GM21360 (cell line): ENCODE measurements at regions not wholly inside any gene's neighbourhood (a gene's known extent, or its start where the extent isn't known, plus 50 kb on each side); places are given as distances from the start of the nearest gene placed in this dataset.

Source experiments
- ATAC-seq: cut with Tn5 transposase; IDR thresholded peaks from one replicate; pipeline ENCODE4 v1.9.1; 2021; ENCODE audit warnings: mild to moderate bottlenecking, moderate library complexity; ENCODE audit not compliant: unreplicated experiment

DNA sequence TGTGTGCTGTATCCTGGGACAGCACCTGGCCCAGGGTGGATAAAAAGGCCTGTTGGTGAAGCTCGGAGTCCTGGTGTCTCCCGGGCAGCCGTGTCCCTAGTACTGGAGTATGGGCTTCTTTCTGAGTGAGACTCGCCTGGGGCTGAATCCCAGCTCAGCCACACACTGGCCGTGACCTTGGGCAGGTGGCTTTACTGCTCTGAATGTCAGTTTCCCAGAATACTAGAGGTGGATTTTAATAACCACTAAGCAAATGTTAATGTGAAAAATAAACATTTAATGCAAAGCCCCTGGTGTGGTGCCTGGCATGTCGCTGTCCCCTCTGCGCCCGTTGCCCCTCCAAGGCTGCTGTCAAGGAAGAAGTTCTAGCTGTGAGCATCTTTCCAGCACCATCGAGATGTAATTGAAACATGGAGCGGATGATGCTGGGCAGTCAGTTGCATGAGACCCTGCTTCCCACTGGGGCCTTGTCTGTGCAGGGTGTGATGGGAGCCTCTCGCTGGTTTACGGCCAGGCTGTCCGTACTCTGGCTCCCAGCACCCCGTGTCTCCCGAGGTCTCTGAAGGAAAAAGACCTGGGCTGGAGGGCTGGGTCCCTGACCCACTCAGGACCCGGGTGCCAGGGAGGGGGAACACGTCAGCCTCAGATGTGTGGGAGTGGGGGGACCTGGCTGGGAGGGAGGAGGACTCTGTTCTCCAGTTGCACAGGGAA lies 527.8 kb downstream of the MATN1 start:
- ATAC-seq = no peak

DNA sequence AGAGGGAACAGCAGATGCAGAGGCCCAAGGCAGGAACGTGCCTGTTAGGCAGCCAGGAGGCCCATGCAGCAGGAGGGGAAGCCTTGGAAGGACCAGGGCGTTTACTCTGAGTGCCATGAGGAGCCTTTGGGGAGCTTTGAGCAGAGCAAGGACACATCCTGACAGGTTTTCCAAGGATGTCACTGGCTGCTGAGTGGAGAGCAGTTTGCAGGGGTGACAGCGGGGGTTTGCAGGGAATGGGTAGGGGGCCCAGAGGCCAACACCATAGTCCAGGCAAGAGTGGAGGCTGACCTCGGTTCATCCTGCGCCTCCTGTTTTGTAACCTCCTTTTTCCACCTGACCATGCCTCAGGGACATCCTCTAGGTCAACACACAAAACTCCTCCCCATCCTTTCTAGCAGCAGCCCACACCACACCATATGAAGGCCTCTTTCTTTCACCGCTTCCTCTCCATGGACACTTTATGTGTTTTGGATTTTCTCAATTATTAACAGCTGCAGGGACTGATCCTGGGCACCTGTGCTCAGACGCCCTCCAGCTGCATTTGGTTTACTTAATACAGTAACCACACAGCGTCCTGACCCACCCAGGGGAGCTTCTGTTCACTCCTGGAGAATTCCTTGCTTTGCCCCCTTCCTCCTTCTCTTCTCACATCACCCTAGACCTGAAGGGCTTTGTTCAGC lies 528.5 kb downstream of the MATN1 start:
- ATAC-seq = no peak

DNA sequence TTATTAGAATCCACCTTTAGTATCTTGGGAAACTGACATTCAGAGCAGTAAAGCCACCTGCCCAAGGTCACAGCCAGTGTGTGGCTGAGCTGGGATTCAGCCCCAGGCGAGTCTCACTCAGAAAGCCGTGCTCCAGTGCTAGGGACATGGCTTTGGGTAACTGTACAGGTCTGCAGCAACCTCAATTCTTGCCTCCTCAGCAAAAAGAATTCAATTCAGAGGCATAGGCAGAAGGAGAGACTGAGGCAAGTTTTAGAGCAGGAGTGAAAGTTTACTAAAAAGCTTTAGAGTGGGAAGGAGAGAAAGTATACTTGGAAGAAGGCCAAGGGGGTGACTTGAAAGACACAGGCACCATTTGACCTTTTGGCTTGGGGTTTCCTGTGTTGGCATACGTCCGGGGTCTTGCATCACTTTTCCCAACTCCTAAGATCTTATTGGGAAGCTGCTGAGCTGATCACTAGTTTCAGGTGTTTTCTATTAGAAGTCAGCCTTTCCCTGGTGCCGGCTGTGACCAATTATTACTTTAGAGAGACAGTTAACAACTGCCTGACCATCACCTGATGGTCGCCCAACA lies 529.3 kb downstream of the MATN1 start:
- no peak for ATAC-seq

- no peak for ATAC-seq
Measured at GRCh38 chr1:30192969-30193630, 530.3 kb downstream of the MATN1 start.

GRCh38 chr1:30191154-30191702 lies 532.2 kb downstream of the MATN1 start:
- ATAC-seq = no peak

DNA sequence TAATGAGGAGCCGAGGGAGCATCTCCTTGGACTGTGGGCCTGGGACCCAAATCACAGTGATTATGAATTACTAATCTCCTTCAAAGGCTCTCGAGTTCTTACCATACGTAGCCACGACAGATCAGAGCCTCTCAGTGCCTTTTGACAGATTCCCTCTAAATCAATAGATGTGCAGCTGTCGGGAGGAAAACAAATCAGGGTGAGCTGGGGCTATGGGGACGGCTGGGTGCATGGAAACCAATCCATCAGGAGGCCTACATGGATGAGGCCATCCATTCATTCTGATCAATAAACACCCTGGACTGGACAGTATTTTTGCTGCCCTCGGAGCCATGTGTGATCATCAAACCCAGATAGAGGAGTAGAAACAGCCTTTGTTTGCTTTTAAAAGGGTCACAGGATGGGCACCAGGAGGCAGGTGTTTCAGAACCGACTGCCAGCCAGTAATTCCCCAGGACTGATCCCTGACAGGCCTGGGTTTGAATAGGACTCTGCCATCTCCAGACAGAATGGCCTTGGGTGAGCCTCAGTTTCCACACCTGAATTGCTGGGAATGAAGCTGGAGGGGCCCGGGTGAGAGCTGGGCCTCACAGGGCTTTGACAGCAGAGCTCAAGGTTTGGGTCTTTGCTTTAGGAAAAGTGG lies 532.8 kb downstream of the MATN1 start:
- ATAC-seq = no peak

DNA sequence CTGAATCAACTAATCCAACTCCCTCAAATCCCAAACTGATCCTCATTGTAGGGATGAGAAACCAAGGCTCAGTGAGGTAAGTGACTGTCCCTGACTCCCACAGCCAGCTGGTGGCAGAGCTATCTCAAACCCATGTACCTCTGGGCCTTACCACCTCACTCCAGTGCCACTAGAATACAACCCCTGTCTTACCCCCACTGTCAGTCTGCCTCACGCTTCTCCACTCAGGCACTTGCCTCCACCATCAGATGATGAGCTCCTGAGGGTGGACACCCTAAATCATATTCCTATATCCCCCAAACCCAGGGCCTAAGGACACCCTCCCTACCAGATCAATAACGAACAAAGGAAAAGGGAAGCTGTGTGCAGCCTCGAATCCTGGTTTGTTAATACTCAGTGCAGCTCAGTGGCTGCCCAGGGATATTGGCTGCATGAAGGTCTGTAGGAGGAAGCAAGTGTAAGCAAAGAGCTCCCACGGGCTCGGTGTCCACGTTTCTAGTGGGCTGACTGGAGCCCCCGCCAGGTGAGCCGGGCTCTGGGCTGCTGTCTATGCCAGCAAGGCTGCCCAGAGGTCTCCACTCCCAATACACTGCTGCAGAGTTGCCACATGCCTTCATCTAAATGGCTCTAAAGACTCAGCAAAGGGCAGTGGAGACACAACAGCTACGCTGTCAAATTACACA lies 533.4 kb downstream of the MATN1 start:
- ATAC-seq = no peak

DNA sequence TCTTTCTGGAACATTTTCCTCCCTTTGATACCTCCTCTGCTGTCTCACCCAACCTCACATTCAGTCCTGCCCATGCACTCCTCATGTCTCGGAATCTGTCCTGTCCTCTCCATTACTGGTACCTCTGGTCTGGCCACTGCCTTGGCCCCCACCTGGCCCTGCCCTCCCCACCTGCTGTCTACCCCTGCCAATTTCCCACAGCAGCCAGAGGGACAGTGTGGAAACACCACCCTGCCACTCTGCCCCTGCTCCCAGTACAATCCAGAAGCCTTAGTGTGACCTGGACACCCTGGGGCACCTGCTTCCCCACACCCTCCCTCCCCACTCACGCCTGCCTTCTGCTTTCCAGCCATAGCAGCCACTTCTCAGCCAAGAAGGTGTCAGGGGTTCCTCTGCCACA lies 534.4 kb downstream of the MATN1 start:
- no peak for ATAC-seq

GRCh38 chr1:30188329-30188728 lies 535.1 kb downstream of the MATN1 start:
- no peak for ATAC-seq

DNA sequence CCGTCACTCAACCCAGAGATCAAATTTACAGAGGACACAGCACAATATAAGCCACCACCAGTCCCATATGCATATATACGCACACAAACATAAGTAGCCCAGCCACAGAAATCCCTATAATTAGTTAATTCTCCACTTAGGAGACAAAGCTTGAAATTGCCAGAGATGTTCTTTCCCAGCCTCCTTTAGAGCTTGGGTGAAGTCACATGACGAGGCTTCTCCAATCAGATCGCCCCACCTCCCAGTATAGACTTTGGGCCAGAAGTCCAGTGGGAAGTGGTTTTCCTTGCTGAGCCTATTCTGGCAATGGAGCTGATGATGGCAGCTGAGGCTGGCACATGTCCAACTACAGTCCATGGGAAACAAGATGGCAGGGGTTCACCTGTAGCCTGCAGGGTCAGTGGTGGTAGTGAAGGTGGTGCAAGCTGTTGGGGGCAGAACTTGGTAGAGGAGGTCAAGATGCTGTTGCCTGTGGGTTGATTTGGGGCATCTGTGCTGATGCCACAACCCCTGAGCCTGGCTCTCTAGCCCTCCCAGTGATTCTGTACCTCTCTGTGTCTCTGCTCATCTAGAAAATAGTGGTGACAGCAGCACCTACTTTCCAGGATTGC lies 535.9 kb downstream of the MATN1 start:
- no peak for ATAC-seq

DNA sequence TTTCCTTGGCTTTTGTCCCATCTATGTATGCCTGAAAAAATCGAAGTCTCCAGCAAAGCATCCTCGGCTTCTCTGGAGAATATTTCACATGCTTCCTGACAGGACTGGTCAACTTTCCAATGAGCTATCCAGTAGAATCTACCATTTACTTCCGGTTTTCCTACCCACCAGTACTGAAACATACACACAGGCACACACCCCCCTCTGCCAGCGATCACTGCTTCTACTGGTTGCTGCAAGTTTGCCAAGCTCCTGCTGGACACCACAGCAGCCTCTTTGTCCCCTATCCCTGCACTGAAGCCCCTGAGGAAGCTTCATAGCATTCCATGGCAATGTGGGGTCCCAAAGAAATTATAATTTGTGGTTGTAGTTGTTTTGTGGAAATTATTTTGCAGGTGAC lies 536.8 kb downstream of the MATN1 start:
- ATAC-seq = no peak

GRCh38 chr1:30185809-30186208 lies 537.6 kb downstream of the MATN1 start:
- ATAC-seq = no peak

DNA sequence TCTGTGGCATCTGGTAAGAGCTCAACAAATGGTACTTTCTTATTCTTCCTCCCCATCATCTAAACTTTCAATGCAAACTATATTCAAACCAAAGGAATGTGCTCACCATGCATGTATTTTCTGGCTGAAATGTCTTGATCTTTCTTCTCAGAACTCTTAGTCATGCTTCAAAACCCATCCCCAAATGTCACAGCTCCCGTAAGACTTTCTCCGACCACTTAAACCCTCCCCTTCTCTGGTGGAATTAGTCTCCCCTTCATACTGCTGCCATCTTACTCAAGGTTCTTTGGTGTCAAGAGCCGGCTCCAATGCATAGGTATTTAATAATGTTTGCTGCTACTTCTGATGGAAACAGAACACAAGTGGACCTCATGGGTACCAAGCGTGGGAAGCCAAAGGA lies 538.1 kb downstream of the MATN1 start:
- no peak for ATAC-seq

- ATAC-seq = no peak
Measured at GRCh38 chr1:30184393-30185141, 538.8 kb downstream of the MATN1 start.

GRCh38 chr1:30183895-30184294 lies 539.5 kb downstream of the MATN1 start:
- ATAC-seq = no peak

GRCh38 chr1:30183006-30183405 lies 540.4 kb downstream of the MATN1 start:
- no peak for ATAC-seq

DNA sequence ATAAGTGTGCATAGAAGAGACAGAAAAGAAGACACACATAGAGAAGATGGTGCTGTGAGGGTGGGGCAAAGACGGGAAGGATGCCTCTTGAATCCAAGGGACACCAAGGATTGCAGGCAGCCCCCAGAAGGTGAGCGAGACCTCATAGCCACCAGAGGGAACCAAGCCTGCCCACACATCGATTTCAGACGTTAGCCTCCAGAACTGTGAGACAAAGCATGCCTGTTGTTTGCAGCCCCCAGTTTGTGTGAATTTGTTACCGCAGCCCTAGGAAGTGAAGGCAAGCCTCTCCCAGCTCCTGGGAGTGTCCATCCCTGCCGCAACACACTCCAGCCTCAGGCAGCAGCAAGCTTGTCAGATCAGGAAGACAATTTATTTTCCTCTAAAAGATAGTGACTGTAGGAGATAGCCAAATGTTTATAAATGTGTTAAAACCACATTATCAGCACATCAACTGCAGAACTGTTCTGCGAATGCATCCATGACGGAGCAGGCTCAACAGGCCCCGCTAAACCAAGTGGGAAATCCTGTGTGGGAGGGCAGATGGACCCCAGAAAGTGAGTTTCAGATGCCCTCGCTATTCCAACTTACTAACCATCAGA lies 543.3 kb downstream of the MATN1 start:
- ATAC-seq = no peak

- ATAC-seq = no peak
Measured at GRCh38 chr1:30176477-30176876, 546.9 kb downstream of the MATN1 start.

DNA sequence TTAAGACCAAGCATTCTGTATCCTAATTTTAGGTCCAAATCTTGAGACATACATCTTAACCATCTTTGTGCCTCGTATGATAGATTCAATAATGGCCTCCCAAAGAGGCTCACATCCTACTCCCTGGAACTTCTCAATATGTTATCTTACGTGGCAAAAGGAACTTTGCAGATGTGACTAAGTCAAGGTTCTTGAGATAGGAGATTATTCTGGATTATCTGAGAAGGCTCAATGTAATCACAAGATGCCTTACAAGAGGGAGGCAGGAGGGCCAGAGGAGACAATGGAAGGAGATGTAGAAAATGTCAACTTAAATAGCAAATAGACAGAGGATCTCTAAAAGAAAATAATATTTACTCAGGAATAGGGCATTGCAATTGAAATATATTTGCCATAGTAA lies 548.9 kb downstream of the MATN1 start:
- no peak for ATAC-seq
